ENCODE measurements at regions not wholly inside any gene's neighbourhood (a gene's known extent, or its start where the extent isn't known, plus 50 kb on each side); places are given as distances from the start of the nearest gene placed in this dataset.

- WGBS (ENCODE audit: insufficient coverage), result 5% methylated on average over 2 of the region's 3 CpGs
- ATAC-seq (no peak), DNase-seq (no peak)
- Mint-ChIP-seq H3K9me3 (no peaks in the 10 kb centered on the region), H3K36me3 (no peaks in the 10 kb centered on the region), H3K4me3 (no peak overlapping the region), H3K27ac (no peak overlapping the region), H3K27me3 (ENCODE audit: low read depth in 2 of 2) (peaks cover 8 to 20% of the 10 kb centered on the region in 2 donors), H3K4me1 (no peaks in the 10 kb centered on the region)
- intact Hi-C loops (cut with micrococcal nuclease), result no loop called here
- H3K36me3 ChIP-seq (ENCODE audit: control insufficient read depth, insufficient read depth, low read length), result no peaks in the 10 kb centered on the region
- TF ChIP-seq CTCF (IDR thresholded peaks at IDR 0.05), result no peak
- no peak overlapping the region for H3K4me3 ChIP-seq (ENCODE audit: low read length)
- no peaks in the 10 kb centered on the region for H3K9me3 ChIP-seq (ENCODE audit: control insufficient read depth, insufficient read depth, low read length)
- no peaks in the 10 kb centered on the region for H3K4me1 ChIP-seq (ENCODE audit: control insufficient read depth, insufficient read depth, low read length)
- no peaks in the 10 kb centered on the region for H3K27me3 ChIP-seq (ENCODE audit: control insufficient read depth, insufficient read depth, low read length)
- no peak overlapping the region for H3K27ac ChIP-seq (ENCODE audit: low read length)
Measured at GRCh38 chr21:32096411-32096810, 182.4 kb downstream of the MIS18A start.

- Histone ChIP-seq H3K4me3 (ENCODE audit: low read length) (no peak overlapping the region), H3K9me3 (ENCODE audit: control insufficient read depth, insufficient read depth, low read length) (peaks cover under 1% of the 10 kb centered on the region), H3K36me3 (ENCODE audit: control insufficient read depth, insufficient read depth, low read length) (no peaks in the 10 kb centered on the region), H3K4me1 (ENCODE audit: control insufficient read depth, insufficient read depth, low read length) (no peaks in the 10 kb centered on the region), H3K27me3 (ENCODE audit: control insufficient read depth, insufficient read depth, low read length) (no peaks in the 10 kb centered on the region), H3K27ac (ENCODE audit: low read length) (no peak overlapping the region)
- WGBS (ENCODE audit: insufficient coverage), result 81% methylated on average over 2 of the region's 2 CpGs
- intact Hi-C loops (cut with micrococcal nuclease), result no loop called here
- ATAC-seq (no peak), DNase-seq (no peak)
- Mint-ChIP-seq H3K27ac (no peak overlapping the region), H3K9me3 (no peaks in the 10 kb centered on the region), H3K27me3 (ENCODE audit: low read depth in 2 of 2) (peaks cover 7 to 8% of the 10 kb centered on the region in 2 donors), H3K4me3 (no peak overlapping the region), H3K4me1 (no peaks in the 10 kb centered on the region), H3K36me3 (no peaks in the 10 kb centered on the region)
- no peak for TF ChIP-seq CTCF (IDR thresholded peaks at IDR 0.05)
Measured at GRCh38 chr21:32094804-32095203, 184.0 kb downstream of the MIS18A start.

GRCh38 chr21:32093646-32094462, 185.0 kb downstream of the MIS18A start:
- Histone ChIP-seq H3K27me3 (ENCODE audit: control insufficient read depth, insufficient read depth, low read length) (no peaks in the 10 kb centered on the region), H3K27ac (ENCODE audit: low read length) (no peak overlapping the region), H3K9me3 (ENCODE audit: control insufficient read depth, insufficient read depth, low read length) (peaks cover 2% of the 10 kb centered on the region), H3K36me3 (ENCODE audit: control insufficient read depth, insufficient read depth, low read length) (no peaks in the 10 kb centered on the region), H3K4me1 (ENCODE audit: control insufficient read depth, insufficient read depth, low read length) (no peaks in the 10 kb centered on the region), H3K4me3 (ENCODE audit: low read length) (no peak overlapping the region)
- no peaks in the 10 kb centered on the region for H3K36me3 Mint-ChIP-seq
- 80% methylated on average over 7 of the region's 7 CpGs for WGBS (ENCODE audit: insufficient coverage)
- no peaks in the 10 kb centered on the region for H3K4me1 Mint-ChIP-seq
- no peak overlapping the region for H3K4me3 Mint-ChIP-seq
- H3K9me3 Mint-ChIP-seq, result no peaks in the 10 kb centered on the region
- peaks cover 7 to 8% of the 10 kb centered on the region in 2 donors for H3K27me3 Mint-ChIP-seq (ENCODE audit: low read depth in 2 of 2)
- intact Hi-C loops (cut with micrococcal nuclease), result no loop called here
- no peak for TF ChIP-seq CTCF (IDR thresholded peaks at IDR 0.05)
- no peak overlapping the region for H3K27ac Mint-ChIP-seq
- no peak for DNase-seq
- no peak for ATAC-seq

GRCh38 chr21:32090956-32091355, 187.9 kb downstream of the MIS18A start:
- no peak for TF ChIP-seq CTCF (IDR thresholded peaks at IDR 0.05)
- H3K4me1 ChIP-seq (ENCODE audit: control insufficient read depth, insufficient read depth, low read length), result no peaks in the 10 kb centered on the region
- WGBS (ENCODE audit: insufficient coverage), result 94% methylated on average over 3 of the region's 3 CpGs
- H3K9me3 ChIP-seq (ENCODE audit: control insufficient read depth, insufficient read depth, low read length), result peaks cover 2% of the 10 kb centered on the region
- H3K27ac ChIP-seq (ENCODE audit: low read length), result no peak overlapping the region
- no peak overlapping the region for H3K4me3 ChIP-seq (ENCODE audit: low read length)
- Mint-ChIP-seq H3K27me3 (ENCODE audit: low read depth in 2 of 2) (peaks cover 7 to 8% of the 10 kb centered on the region in 2 donors), H3K36me3 (no peaks in the 10 kb centered on the region), H3K4me3 (no peak overlapping the region), H3K4me1 (no peaks in the 10 kb centered on the region), H3K27ac (no peak overlapping the region), H3K9me3 (no peaks in the 10 kb centered on the region)
- DNase-seq (no peak), ATAC-seq (no peak)
- intact Hi-C loops (cut with micrococcal nuclease), result no loop called here
- H3K36me3 ChIP-seq (ENCODE audit: control insufficient read depth, insufficient read depth, low read length), result no peaks in the 10 kb centered on the region
- H3K27me3 ChIP-seq (ENCODE audit: control insufficient read depth, insufficient read depth, low read length), result no peaks in the 10 kb centered on the region

Measured in natural killer cell (primary cell).